SHP77 (cell line): ENCODE measurements at regions not wholly inside any gene's neighbourhood (a gene's known extent, or its start where the extent isn't known, plus 50 kb on each side); places are given as distances from the start of the nearest gene placed in this dataset.
"Not testable (repeated sequence)": the region's sequence is repeated elsewhere in the genome, so short reads cannot be mapped to it uniquely, and the experiment has no call there.

Experiments used
- DNase-seq, 2 experiments: peaks; one replicate each; lab custom pipeline; 2025; lab: John Stamatoyannopoulos, UW

DNA sequence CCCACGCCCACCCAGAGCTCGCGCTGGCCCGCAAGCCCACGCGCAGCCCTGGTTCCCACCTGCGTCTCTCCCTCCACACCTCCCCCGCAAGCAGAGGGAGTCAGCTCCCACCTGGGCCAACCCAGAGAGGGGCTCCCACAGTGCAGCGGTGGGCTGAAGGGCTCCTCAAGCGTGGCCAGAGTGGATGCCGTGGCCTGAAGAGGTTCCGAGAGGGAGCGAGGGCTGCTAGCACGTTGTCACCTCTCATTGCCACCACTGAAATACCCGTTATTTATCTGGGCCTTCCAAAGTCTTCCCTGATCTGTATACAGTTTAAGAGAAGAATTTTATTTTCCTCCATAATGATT, 88.3 kb upstream of the MYLIP start:
- no peak for DNase-seq

DNA sequence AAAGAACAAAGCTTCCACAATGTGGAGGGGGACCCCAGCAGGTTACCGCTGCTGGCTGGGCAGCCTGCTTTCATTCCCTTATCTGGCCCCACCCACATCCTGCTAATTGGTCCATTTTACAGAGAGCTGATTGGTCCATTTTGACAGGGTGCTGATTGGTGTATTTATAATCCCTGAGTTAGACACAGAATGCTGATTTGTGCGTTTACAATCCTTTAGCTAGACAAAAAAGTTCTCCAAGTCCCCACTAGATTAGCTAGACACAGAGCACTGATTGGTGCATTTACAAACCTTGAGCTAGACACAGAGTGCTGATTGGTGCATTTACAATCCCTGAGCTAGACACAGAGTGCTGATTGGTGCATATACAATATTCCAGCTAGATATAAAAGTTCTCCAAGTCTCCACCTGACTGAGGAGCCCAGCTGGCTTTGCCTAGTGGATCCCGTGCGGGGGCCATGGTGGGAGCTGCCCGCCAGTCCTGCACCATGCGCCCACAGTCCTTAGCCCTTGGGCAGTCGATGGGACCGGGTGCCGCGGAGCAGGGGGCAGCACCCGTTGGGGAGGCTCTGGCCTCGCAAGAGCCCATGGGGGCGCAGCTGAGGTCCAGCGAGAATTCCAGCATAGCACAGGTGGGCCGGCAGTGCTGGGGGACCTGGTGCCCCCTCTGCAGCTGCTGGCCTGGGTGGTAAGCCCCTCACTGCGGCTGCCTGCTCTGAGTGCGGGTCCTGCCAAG, 88.8 kb upstream of the MYLIP start:
- not testable (repeated sequence) for DNase-seq

DNA sequence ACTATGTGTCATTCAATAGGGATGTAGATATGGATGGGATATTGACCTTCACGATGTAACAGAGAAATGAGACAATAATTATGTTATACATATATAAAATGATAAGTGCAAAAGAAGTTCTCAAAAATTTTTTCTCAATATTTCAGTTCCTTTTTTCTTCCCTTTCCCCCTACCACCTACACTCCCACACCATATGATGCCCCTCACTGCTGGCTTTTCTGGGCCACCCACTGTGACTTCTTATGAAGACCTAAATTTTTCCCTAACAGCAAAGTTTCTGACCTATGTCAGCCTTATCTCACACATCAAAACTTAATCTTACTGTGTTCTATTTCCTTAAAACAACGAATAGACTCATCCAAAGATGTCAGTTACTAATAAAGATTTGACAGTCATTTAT, 89.9 kb upstream of the MYLIP start:
- DNase-seq, result no peak

DNA sequence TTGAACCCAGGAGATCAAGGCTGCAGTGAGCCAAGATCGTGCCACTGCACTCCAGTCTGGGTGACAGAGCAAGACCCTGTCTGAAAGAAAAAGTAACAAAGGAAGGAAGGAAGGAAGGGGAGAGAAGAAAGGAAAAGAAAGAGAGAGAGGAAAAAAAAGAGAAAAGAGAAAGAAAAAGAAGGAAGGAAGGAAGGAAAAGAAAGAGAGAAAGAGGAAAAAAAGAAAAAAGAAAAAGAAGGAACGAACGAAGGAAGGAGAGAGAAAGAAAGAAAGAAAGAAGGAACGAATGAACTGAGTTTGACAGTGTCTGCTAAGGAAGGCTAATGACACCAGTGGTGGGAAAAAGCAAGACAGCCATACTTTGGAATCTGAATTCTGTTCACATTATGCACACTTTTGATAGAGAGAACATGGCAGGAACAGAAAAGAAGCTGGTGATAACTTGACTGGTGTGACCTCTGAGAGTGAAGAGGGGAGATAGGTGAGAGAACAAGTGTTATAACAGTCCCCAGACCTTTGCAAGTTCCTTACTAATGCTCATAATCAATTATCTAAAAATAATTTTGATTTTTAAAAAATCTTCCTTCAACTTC, 93.3 kb upstream of the MYLIP start:
- DNase-seq, result no peak

DNA sequence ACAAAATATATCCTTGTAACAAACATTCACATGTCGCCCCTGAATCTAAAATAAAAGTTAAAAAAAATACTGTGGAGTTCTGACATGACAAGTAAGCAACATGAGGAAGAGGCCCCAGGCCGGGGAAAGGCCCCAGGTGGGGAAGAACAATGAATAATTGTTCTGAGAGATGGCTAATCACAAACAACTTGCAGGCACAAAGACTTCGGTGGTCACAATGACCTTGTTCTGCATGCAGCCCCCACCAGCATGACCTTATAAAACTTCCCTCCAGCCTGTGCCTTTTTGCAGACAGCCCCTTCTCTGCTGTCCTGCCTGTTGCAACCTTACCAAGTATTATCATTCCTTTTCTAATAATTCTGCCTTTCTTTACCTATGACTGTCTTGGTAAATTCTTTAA, 95.7 kb upstream of the MYLIP start:
- no peak for DNase-seq

DNA sequence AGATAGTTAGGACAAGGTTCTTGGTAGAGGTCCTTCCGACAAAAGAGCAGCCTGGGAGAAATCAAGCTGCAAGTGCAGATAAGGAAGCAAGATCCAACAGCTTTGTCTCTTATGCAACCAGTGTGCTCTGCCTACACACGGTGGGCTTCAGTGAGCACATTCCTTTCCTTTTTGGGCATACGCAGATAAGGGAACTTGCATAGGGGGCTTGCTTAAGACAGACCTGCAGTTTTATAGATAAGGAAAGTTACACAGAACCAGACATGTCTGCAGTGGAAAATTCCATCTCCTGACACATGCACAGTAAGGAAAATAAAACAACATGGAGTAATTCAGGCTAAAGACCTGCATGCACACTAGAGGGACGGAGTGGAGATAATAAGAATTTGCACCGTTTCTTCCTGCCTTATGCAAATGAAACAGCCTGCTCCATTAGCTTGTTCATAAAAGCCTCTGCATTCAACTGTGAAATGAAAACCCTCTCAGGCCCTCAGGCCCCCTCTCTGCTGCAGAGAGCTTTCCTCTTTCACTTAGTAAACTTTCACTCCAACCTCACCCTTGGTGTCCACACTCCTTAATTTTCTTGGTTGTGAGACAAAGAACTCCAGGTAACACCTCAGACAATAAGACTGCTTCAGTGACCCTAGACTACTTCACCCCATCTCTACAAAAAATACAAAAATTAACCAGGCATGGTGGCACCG, 97.5 kb upstream of the MYLIP start:
- no peak for DNase-seq

DNA sequence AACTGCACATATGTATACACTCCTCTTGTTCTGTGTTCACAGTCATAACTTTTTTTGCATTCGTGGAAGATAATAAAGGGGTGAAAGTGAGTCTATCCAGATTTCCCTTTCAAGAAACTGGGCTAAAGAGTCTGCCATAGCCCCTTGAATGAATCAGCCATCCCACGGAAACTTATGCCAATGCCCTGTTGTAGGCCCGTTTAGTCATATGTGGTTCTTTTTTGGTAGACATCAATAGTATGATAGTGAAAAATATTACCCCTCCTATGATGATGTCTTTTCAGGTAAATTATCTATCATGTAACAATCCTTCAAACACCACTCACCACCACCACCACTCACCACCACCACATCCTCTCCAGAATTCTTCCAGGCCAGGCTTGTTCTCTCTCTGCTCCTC, 99.9 kb upstream of the MYLIP start:
- DNase-seq, result no peak

DNA sequence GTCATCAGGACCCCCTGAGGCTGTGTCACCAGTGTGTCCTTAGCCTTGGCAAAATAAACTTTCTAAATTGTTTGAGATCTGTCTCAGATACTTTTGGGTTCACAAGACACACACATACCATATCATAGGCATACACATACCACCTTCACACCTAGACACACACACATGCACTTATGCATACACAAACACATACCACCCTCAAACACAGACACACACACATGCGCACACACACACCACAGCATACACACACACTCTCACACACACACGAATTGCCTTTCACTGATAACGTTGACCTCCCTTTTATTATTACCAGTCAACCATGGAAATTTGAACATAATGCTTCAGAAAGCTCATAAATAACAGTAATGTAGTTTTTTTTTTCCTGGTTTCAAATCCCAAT, 108.6 kb upstream of the MYLIP start:
- DNase-seq, result no peak

DNA sequence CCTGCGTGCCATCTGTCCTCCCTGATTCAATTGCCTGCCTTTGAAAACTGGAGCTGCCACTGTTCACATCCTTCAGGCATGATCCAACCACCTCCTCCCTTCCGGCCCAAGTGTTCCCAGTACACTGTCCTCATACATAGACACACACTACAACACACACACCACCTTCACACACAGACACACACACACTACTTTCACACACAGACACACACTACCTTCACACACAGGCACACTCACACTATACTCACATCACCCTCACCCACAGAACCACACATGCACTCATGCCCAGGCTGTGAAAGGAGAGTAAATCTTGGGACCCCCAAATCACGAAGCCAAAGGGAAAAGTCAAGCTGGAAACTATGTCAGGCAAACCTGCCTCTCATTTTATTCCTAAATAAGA, 109.4 kb upstream of the MYLIP start:
- DNase-seq, result no peak

DNA sequence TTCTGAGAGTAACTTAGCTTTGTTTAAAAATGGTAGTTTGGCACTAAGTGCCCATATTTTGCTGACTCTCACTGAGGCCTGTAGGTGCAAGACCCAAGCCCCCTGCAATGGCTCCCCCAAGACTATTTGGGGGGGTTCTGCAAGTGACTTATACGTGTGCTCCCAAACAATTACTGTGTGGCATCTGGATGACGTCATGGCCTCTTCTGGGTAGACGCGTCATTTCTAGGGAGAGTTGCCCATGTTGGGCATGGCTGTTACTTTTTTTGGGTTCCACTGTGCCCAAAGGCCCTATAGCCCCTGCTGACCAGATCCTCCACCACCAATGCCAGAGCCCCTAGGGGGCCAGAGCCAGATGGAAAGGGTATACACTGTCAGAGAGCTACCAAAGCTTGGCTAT, 110.3 kb upstream of the MYLIP start:
- no peak for DNase-seq

DNA sequence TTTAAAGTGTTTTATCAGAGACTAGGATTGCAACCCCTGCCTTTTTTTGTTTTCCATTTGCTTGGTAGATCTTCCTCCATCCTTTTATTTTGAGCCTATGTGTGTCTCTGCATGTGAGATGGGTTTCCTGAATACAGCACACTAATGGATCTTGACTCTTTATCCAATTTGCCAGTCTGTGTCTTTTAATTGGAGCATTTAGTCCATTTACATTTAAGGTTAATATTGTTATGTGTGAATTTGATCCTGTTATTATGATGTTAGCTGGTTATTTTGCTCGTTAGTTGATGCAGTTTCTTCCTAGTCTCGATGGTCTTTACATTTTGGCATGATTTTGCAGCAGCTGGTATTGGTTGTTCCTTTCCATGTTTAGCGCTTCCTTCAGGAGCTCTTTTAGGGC, 114.6 kb upstream of the MYLIP start:
- not testable (repeated sequence) for DNase-seq

DNA sequence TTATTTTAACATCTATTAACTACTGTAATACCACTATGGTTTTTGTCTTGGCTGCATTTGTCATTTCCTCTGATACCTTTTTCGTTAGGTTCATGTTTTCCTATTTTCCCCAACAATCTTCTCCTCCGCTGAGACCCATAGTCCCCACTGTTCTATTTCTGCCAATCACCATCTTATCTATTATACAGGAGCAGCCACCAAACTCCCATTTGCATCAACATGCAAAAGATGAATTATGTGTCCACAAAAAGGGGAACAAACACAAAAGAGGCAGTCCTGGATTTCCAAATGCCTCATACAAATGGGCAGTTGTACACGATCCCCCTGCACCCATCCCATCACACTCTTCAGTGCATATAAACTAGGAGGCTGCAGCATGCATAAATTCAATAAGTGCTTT, 121.7 kb upstream of the MYLIP start:
- DNase-seq, result no peak

DNA sequence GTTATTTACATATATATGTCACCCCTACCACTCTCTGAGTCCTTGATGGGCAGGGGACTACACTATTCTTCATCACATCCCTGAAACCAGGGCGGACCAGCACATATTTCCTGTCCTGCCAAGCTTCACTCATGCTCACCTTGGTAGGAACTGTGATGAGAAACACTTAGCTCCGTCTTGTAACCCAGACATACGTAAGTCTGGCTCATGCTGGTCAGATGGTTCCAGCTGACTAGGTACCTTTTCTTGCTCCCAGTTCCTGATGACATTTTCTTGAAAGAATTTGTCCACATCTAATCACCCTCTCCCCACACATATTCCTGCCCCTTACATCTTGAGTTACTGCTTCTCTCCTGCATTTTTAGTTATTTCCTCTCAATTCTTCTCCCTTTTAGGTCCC, 122.2 kb upstream of the MYLIP start:
- no peak for DNase-seq

DNA sequence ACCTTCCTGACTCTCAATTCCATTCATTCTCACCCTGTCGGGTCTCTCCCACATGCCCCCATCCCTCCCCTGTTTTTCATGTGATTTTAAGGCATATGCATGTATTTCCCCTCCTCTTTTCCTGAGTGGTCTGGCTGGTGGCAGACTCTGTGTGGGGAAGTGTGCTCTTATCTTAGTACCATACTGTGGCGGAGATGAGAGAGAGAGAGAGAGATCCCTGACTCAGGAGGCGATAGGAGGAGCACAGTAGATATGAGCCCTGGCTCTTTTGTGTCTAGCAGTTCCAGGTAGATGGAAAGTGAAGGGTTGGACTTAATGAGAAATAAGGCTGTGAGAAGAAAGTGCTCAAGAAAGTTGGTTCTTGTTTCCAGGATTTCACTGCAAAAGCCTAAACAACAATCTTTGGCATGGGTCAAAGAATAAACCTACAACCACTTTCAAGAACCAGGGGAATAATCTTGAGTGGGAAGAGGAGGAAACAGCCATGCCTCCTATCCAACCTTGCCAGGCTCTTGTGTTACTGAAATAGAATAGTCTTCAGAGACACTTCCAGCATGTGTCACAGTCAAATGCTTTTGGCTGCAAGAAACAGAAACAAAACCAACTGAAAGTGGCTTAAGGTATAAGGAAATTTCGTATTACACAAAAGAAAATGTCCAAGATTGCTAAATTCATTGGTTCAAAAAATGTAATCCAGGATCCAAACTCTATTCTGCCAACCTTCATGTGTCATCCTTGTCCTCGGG, 123.8 kb upstream of the MYLIP start:
- DNase-seq, result no peak

DNA sequence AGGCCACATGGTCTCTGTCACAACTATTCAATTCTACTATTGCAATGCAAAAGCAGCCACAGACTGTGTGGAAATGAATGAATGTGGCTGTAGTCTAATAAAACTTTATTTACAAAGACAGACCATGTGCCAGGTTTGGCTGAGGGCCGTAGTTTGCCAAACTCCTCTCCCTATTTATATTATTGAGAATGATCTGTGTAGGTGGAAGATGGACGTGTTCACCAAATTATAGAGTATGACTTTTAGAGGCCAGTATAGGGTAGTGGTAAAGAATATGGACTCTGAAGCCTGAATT, 125.7 kb upstream of the MYLIP start:
- no peak for DNase-seq

DNA sequence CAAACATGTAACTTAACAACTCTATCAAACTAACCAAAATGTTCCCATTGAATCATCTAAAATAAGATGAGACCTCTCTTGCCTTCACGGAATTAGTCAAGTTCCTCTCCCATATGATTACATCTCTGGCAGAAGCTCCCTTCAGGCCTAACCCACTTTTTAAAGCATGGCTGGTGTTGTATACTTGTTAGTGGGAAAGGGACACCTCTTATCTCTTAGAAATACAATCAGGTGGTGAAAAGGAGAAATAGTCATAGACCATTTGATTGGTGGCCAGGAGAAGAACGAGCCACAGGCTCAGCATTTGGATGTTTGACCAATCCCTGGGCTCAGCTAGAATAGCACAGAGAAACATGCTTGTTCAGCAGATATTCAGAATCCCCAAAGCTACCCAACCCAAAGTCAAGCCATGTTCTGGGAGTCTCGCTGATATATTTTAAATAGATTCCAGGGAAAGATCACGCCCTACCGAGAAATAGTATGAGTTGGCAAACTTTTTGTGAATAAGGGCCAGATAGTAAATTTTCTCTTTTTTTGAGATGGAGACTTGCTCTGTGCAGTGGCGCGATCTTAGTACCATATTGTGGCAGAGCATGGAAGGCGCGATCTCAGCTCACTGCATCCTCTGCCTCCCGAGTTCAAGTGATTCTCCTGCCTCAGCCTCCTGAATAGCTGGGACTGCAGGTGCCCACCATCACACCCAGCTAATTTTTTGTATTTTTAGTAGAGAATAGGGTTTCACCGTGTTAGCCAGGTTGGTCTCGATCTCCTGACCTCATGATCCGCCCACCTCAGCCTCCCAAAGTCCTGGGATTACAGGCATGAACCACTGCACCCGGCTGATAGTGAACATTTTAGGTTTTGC, 126.3 kb upstream of the MYLIP start:
- DNase-seq, result no peak

DNA sequence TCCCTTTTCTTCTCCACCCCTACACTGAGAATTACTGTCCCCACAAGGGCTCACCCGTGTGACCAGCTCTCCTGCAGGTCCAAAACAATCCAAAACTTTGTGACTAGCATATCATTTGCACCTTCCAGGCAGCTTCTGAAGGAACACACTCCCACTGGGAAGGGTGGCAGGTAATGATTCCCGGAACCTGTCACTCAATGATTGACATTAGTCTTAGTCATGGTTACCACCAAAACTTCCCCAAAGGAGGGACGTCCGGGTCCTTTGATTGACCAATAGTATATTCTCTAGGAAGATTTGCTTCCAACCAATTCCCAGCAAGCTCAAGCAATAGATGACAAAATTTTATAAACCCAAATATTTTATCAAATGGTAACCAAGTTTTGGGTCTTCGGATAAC, 127.7 kb upstream of the MYLIP start:
- no peak for DNase-seq

DNA sequence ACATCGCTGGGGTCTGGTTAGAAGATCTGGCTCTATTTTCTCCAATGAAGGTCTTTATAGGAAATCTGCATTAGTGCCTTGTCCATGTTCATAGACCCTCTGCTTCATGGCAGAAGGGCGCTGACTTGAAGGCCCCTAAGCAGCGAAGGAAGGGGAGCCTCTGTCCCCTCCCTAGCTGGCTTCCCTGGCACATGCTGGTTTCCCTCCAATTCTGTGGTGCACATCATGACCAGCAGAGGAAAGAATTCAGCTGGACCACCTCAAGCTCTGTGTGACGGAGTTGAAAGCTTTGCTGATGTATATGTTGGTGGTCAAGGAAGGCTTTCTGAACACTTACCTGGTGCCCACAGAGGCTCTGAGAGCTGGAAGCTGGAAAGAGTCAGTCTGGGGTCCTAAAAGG, 129.7 kb upstream of the MYLIP start:
- no peak for DNase-seq

DNA sequence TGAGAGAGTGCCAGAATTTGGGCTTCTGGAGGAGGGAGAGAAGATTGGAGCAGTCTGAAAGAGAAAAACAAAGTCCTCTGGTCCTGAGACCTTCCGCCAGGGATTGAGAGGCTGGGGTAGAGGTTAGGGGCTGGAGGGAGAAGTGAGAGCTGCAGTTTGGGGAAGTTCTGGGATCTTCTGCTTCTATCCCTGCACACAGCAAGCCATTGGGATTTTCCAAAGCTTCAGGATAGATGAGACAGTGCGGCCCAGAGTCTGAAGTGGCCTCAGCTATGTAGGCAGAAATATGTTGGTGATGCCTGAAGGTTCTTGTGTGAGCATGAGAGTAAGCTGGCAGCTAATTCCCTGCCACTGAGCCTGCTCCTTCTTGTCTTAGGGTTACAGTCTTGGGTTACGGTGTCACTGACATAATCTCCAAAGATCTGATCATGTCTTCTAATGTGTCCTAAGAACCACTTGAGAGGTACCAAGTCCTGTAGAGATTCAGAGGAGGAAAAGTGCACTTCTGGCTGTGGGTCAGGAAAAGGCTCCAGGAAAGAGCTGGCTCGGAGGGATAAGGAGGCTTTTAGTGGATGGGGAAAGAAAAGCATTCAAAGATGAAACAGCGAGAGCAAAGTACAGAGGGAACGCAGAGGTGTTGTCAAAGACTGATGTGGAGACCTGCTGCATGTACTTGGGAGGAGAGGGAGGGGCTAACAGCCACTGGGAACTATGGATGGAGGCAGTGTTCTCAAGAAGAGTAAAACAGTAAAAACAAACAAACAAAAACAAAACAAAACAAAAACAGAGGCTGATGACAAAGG, 131.1 kb upstream of the MYLIP start:
- DNase-seq, result no peak

DNA sequence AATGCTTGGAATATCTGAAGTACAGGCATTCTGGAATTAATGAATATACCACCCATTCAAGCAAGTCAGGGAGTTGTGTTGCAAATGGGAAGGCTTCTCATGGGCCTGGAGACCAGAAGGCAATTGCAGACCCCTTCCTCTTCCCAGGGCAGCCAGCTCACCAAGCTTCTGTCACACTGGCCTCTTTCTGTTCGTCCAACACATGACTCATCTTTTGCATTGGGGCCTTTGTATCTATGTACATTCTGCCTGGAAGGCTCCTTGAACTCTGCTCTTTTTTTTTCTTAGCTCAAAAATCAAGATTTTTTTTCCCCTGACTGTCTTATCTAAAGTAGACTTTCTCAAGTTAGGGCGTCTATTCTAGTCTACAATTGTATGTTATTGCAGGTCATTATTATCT, 132.9 kb upstream of the MYLIP start:
- DNase-seq, result no peak

DNA sequence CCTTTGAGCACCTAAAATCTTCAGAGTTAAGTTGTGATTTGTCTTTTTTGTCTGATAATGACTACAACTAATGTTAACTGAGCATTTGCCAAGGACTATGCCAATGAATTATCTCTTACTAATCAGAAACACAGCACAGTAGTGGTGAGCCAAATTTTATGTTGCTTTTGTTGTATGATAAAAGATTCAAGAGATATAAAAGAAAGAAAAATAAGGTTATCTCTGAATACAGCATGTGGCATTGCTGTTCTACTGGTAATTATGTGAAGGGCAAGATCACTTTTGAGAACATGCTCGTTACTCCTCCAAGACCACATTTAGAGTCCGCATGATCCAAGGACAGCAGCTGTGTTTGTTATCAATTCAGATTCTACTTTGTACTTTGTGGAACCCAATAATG, 133.4 kb upstream of the MYLIP start:
- DNase-seq, result no peak
